ENCODE measurements at regions not wholly inside any gene's neighbourhood (a gene's known extent, or its start where the extent isn't known, plus 50 kb on each side); places are given as distances from the start of the nearest gene placed in this dataset.

DNA sequence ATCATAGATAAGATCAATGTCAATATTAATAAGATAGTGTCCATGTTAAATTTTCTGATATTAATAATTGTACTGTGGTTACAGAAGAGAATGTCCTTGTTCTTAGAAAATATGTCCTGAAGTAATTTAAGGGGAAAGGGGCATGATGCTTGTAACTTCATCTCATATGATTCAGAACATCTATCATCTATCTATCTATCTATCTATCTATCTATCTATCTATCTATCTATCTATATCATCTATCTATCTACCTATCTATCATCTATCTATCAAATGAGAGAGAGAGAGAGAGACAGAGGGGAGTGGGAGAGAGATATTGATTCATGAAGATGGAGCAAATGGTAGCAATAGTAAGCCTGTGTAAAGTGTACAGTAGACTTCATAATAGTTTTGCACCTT is 124.8 kb upstream of the FAT1 start:
- TF ChIP-seq, protein P1, sequence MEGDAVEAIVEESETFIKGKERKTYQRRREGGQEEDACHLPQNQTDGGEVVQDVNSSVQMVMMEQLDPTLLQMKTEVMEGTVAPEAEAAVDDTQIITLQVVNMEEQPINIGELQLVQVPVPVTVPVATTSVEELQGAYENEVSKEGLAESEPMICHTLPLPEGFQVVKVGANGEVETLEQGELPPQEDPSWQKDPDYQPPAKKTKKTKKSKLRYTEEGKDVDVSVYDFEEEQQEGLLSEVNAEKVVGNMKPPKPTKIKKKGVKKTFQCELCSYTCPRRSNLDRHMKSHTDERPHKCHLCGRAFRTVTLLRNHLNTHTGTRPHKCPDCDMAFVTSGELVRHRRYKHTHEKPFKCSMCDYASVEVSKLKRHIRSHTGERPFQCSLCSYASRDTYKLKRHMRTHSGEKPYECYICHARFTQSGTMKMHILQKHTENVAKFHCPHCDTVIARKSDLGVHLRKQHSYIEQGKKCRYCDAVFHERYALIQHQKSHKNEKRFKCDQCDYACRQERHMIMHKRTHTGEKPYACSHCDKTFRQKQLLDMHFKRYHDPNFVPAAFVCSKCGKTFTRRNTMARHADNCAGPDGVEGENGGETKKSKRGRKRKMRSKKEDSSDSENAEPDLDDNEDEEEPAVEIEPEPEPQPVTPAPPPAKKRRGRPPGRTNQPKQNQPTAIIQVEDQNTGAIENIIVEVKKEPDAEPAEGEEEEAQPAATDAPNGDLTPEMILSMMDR (IDR thresholded peaks at IDR 0.05) = no peak
- TF ChIP-seq POLR2A (IDR thresholded peaks at IDR 0.05) = no peak
- TF ChIP-seq POLR2AphosphoS5 (IDR thresholded peaks at IDR 0.05; ENCODE audit: insufficient read depth in 1 of 2, low read depth in 1 of 2) = no peak
